ENCODE measurements at regions not wholly inside any gene's neighbourhood (a gene's known extent, or its start where the extent isn't known, plus 50 kb on each side); places are given as distances from the start of the nearest gene placed in this dataset.

DNA sequence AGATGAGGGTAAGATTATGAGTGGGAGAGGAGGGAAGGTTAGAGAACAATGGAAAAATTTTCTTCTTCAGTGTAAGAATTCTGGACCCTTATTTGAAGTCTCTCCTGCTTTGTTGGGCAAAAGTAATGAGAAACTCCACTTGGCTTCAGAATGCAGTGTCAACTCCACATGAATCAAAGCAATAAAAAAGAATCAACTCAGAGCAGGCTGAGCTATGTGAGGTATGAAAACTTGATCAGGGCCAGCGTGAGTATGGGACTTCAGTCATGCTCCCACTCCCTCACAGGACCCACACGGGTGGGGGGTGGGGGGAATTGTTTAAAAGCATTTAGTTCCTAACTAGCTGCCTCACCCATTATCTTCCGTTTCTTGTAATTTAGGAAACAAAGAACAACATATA is 502.2 kb downstream of the PDCD6IP start:
- DNase-seq = no peak
- intact Hi-C loops (cut with DNase I) = no loop called here

DNA sequence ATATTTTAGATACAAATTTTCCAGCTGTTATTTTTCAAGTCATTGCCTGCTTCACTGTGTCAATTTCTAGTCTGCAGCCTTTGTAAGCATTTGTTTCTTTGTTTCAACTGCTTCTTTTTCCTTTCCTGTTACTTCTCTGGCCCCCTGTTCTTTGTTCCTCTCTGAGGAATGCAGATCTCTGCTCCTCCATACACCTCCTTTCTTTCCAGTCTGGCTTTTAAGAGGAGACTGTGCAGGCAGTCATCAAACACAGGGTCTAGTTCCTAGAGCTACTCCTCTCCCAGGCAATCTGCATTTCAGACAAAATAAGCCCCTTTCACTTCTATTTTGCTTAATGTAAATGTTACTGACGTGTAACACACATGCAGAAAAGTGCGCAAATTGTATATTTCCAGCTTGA is 502.9 kb downstream of the PDCD6IP start:
- DNase-seq = no peak
- intact Hi-C loops (cut with DNase I) = no loop called here

DNA sequence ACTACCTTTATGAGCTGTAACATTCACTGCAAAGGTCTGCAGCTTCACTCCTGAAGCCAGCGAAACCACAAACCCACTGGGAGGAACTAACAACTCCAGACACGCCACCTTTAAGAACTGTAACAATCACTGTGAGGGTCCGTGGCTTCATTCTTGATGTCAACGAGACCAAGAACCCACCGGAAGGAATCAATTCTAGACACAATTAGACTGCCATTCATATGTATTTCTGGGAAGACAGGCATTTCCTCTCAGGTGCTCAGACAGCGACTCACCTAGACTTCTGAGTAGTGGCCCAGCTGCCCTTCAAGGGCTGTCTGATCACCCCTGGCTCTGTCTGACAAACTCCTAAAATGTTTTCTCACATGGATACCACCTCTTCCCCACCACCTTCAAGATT is 506.8 kb downstream of the PDCD6IP start:
- intact Hi-C loops (cut with DNase I) = no loop called here
- no peak for DNase-seq

DNA sequence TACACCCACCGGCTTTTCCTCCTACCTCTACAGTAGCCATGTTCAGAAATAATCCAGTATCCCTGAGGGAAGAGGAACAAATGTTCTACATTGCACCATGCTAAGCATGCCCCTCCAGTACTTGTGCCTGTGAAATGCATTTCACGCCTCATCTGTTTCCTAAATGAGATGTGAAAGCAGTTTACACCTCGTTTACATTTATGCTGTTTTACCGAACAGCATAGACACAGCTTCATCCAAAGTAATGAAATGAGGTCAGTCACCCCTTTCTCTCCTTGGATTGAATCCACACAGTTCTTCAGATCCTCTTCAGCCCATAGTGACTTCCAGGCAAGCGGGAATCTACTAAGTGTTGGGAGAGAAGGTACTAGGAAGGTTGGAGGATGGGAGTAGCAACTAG is 514.3 kb downstream of the PDCD6IP start:
- DNase-seq = no peak
- intact Hi-C loops (cut with DNase I) = no loop called here

DNA sequence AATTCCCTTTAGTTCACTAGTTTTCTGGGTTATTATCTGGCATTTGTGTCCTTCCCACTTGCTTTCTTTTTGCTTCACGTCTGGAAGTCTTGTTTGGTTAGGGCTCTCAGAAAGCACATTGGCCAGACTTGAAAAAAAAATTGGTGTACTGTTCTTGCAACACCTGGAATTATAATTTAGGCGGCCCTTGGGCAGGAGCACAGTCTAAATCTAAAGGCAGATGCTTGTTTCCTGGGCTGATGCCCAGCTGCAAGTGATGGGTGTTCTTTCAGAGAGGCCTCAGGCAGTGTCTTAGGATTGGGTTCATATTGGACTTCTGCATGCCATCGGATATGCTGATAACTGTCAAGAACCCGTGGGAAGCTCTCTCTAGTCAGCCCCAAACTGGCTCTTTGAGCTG is 521.5 kb downstream of the PDCD6IP start:
- intact Hi-C loops (cut with DNase I) = no loop called here
- DNase-seq = no peak

DNA sequence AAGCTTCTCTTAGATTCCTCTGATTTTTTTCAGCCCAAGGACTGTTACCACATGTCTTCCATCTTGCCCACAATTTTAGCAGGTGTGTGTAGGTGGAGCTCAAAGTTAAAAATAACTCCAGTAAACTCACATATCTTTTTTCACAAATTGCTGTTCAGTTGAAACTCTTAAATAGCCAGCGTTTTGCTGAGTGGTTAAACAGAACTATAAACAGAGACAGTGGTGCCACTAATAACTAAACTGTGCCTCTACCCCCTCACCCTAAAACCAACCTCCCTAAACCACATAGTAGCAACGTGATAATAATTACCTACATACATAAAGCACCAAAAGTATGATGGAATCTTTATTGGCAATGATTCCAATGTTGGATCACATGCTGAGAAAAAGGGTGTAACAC is 525.1 kb downstream of the PDCD6IP start:
- intact Hi-C loops (cut with DNase I) = no loop called here
- no peak for DNase-seq

DNA sequence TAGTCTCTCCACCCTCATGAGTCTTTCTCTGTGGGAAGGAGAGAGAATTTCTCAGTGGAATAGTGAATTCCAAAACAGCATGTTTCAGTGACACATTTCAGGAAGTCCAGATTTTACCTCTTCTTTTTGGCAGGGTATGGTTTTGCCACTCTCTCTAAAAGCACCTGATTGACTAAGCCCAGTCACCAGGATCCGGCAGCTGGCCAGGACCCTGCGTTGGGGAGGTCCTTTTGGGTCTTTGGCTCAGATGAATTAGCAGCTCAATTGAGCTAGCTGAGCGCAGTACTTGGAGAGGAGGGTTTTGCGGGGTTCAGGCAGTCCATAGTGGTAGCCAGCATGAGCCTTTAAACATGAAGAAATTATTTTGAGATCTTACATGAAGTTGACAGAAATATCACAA is 548.2 kb downstream of the PDCD6IP start:
- intact Hi-C loops (cut with DNase I) = no loop called here
- DNase-seq = no peak

DNA sequence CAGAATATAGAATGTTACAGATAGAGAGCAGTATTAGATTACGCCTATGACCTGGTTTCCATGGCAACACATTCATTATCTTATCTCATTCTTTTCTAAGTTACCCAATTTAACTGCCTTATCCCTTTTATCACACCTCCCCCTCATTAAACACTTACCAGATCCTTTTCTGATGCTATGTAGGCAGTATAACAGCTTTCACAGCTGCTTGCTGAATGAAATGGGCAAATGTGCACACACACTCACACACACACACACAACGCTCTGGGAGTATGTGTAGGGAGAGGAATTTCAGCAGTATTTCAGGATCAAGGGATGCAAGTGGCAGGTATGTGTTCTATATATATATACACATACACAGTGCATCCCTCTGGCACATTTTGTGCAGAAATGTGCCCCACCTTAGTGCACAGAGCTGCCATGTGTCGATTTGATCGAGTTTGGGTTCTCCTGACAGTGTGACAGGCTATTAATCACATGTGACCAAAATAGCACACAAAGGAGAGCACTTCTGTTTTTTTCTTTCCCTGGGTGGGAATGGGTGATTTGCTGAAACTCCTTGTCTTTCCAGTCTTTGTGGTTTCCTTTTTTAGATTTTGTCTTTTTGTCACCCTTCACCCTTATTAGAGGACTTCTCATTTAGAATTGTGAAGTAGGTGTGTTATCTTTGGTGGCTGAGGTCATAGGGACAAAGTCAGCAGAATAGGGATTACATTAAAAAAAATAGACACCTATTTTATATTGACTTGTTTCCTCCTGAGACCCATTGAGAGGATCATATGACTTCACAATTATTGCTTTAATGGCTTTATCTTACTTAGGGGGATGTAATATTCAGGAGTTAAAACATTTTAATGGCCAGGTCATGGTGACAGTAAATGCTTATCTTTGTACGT is 553.7 kb downstream of the PDCD6IP start:
- intact Hi-C loops (cut with DNase I) = no loop called here

DNA sequence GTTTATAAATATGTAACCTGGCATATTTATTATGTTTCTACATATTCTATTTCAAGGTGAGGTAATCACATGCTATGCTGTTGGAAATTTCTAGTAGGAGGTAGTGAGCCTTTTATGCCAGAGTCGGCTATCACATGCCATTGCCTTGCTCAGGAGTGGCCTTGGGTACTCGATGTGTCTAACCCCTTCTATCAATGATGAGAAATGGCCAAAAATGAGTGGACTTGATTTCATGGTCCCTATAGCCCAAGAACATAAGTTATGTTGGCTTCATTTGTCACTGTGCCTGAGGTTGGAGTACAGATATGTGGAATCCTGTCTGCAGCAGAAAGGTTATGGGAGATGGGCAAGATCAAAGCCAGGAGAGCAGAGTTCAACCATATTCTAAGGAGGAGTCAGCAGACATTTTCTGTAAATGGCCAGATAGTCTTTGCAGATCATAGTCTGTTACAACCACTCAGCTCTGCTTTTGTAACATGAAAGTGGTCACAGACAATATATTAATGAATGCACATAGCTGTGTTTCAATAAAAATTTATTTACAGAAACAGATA is 554.4 kb downstream of the PDCD6IP start:
- intact Hi-C loops (cut with DNase I) = no loop called here
- no peak for DNase-seq

More for the DNA sequence above, 553.7 kb downstream of the PDCD6IP start:
- DNase-seq = peak in 32 of 42 donors; percentile 2 to 63 (median 28)

DNA sequence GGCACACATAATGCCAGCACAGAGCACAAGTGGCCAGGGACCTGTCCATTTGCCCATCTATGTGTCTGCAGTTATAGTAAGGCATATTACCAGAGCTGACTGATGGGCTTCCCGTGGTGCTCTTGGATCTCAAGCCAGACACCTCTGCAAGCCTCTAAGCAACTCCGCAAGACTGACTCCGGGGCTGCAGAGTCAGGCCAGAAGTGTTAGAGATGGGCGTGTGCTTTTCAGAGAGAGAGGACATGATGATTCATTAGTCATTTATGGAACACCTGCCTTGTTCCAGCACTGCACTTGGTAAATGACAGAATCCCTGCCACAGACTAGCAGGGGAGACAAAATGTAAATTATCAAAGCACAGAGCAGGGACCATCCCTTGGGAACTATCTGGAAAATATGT is 559.0 kb downstream of the PDCD6IP start:
- no peak for DNase-seq

DNA sequence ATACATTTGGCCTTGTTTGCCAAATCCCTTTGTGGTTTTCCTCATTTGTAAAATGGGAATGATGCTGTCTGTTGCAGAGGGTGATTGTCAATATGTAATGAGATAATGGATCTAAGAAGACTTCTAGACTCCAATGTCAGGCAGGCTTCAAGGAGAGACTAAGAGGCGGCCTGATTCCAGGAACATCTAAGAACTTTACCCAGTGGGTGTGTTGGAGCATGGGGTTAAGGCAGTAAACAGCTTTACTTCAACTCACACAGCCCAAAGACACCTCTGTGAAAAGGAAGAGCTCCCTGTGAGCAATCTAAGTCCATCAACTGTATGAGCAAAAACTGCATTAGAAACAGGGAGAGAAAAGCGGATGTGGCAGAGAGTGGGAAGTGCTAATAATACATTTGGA is 560.6 kb downstream of the PDCD6IP start:
- no peak for DNase-seq
- intact Hi-C loops (cut with DNase I) = no loop called here

More for the DNA sequence above, 559.0 kb downstream of the PDCD6IP start:
- intact Hi-C loops (cut with DNase I) = no loop called here

DNA sequence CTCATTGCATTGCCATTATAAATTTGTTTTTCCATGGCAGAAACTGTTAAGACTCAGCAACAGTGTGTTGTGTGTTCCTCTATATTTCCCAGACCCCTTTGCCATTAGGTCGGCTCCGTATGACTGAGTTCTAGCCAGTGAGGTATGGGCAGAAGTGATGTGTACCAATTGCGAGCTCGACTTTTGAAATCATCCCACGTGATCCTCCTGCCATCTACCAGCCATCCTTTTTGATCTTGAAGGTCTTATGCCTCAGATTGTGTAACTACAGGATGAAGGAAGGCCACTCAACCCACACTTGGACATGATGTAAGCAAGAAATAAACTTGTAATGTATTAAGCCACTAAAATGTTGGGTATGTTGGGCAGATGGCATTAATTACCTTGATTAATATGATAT is 562.3 kb downstream of the PDCD6IP start:
- intact Hi-C loops (cut with DNase I) = no loop called here
- no peak for DNase-seq

DNA sequence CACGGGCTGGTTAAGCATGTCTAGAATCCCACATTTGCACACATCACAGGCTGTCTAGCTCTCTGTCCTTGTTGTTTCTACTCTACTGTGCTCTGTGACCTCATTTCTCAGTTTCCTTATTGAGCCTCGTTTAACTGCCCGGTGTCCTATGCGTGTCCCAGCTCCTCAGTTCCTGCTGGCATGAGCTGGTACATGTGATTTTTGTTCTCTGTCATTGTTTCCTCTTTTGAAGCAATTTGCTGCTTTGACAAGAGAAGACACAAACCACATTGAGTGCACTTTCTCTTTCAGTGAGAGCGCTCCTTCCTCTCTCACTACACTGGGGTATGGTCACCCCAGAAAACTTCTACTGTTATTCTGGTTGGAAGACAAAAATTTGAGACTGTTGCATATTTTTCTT is 563.5 kb downstream of the PDCD6IP start:
- intact Hi-C loops (cut with DNase I) = no loop called here
- peak in 6 of 42 donors; percentile 2 to 38 (median 10) for DNase-seq

DNA sequence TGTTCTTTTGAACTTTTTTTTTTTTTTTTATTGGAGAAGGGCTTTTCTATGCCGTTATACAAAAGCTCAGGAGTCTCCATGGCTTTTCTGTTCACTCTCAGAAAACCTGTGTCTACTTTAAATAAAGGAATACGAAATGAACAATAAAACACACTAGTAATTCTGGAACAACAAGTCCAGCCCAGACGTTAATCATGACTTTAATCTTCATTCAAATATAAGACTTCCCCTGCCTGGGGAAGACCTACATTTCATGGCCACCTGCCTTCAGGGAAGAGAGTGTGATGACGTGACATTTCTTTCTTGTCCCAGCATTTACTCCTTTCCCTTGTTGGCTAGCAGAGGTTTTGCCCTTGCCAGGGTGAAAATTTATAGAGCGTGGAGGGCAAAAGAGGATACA is 564.5 kb downstream of the PDCD6IP start:
- DNase-seq = no peak
- intact Hi-C loops (cut with DNase I) = no loop called here

DNA sequence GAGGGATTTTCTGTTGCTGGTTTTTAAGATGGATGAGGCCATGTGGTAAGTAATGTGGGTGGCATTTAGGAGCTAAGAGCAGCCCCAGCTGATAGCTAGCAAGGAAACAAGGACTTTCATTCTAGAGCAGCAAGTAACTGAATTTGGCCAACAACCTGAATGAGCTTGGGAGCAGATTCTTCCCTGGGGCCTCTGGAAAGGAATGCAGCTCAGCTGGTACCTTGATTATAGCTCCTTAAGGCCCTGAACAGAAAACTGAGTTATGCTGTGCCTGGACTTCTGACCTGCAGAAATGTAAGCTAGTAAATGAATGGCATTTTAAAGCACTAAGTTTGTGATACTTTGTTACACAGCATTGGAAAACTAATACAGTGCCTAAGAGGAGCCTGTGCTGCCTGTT is 565.5 kb downstream of the PDCD6IP start:
- no peak for DNase-seq
- intact Hi-C loops (cut with DNase I) = no loop called here

DNA sequence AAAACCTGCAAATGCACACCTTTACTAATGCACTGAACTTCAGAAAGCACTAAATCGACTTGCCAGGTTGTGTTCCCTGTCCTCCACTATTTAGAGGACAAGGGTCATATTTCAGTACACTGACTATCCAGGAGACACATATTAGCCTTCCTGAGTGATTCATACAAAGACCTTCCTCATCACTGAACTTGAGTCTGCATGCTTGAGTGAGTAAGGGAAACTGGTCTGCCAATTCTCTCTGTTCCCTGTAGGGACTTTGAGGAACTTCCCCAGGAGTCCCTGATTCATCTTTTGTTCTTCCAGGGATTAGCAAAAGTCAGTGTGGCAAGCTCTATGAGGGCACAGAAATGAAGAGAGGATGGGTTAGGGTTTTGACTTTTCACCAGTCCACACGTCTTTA is 565.9 kb downstream of the PDCD6IP start:
- intact Hi-C loops (cut with DNase I) = no loop called here
- DNase-seq = no peak

DNA sequence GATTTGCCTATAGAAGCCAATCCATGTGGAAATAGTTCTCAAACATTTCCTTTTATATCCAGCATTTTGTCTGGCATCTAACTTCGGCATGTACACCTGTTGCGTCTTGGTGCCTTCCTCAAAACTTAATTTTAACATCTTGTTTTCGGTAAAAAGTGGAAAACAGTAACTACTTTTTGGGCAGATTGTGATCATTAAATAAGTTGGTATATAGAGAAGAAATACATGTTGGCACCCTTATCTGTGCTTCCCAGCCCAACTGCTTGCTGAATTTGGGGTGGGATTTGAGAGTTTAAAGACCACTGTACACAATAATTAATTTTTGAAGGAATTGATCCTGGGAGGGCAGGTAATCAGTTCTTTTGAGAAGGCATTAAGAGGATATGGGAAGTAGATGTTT is 566.8 kb downstream of the PDCD6IP start:
- intact Hi-C loops (cut with DNase I) = no loop called here
- DNase-seq = no peak

DNA sequence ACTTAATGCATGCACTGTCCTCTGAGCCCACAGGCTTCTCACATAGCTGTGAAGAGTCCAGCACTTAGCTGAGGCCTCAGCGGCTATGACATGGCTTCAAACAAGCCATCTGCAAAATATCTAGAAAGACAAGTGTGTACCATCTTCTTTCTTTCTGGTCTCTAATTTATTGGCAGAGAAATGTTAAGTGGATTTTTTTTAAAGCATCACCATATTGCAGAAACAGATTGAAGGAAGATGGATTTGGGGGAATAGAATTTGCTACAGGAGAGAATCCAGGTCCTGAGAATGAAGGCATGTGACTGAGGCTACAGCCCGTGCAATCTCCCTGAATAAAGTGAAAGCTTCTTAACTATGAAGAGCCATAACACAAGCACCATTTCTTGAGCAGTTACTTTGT is 567.3 kb downstream of the PDCD6IP start:
- intact Hi-C loops (cut with DNase I) = no loop called here
- no peak for DNase-seq

DNA sequence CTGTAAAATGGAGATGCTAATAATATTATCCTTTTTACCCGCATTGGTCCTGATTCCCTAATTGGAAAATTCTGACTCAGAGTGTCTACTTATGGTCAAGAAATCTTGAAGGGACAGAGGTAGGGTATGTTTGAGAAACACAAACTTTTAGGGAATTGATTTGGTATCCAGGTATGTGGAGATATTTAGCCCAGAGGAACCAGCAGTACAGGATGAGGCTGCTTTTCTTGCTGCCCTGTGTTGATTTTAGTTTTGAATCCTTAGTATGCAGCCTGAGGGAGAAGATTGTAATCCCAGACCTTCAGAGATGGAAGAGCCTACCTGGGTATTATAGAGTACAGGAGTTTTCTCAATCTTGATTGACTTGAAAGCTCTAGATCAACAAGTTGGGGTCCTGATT is 569.1 kb downstream of the PDCD6IP start:
- intact Hi-C loops (cut with DNase I) = no loop called here
- no peak for DNase-seq

DNA sequence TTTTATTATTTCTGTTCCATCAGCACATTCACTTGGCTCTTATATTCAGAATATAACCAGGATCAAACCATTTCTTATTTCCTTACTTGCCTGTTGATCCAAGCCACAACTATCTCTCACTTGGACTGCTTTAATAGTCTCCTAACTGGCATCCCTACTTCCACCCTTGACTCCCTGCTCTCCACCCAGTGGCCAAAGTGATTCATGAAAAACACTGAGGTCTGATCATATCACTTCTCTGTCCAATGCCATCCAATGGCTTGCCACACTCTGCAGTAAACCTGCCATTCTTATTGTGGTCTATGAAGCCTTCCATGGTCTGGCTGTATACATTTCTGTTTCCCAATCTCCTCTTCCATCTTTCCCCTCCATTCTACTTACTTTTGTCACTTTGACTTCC is 576.1 kb downstream of the PDCD6IP start:
- DNase-seq = no peak
- intact Hi-C loops (cut with DNase I) = no loop called here

DNA sequence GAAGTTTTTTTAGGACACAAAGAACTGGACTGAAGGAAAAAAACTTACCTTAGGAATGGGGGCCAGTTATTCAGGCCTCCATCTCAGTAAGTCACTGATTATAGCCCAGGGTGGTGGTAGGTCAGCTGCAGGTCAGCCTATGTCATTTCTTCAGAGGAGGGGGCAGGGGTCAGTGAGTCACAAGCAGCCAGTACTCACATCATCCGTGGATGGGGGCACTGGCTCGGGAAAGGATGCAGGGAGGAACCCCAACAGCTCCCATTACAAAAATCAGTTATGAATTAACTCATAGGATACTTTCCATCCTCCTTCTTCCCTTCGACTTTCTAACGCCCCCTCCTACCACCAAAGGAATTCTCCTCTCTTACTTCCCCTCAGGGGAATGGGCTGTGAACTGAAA is 578.3 kb downstream of the PDCD6IP start:
- no peak for DNase-seq
- intact Hi-C loops (cut with DNase I) = no loop called here

Data from head of caudate nucleus (tissue), 42 donors.